SH-SY5Y (cell line): ENCODE measurements at regions not wholly inside any gene's neighbourhood (a gene's known extent, or its start where the extent isn't known, plus 50 kb on each side); places are given as distances from the start of the nearest gene placed in this dataset.
A peak's percentile ranks its signal among the peaks of the same experiment; 100 is the strongest.

Source experiments
- GATA2 ChIP-seq: IDR thresholded peaks from 2 replicates; pipeline ENCODE4 v1.6.1; 2011; ENCODE audit warnings: mild to moderate bottlenecking, low read depth, low read length
- GATA3 ChIP-seq: IDR thresholded peaks from 2 replicates; pipeline ENCODE4 v1.6.1; 2011; ENCODE audit warnings: low read depth, mild to moderate bottlenecking, low read length, moderate library complexity

- TF ChIP-seq GATA2 (no peak), GATA3 (no peak)
These were observed 123.9 kb downstream of the DIO2 start for GRCh38 chr14:80087411-80087810.

GRCh38 chr14:80084196-80084595 is 127.1 kb downstream of the DIO2 start:
- TF ChIP-seq GATA3: no peak
- TF ChIP-seq GATA2: no peak

GRCh38 chr14:80080601-80081000 is 130.7 kb downstream of the DIO2 start:
- TF ChIP-seq GATA3 (no peak), GATA2 (no peak)

- peak; percentile 30; the same call in 1 of the 2 replicates for TF ChIP-seq GATA2
- TF ChIP-seq GATA3: no peak
These were observed 132.8 kb downstream of the DIO2 start for GRCh38 chr14:80078501-80078900.

- no peak for TF ChIP-seq GATA3
- TF ChIP-seq GATA2: no peak
These were observed 134.0 kb downstream of the DIO2 start for GRCh38 chr14:80077262-80077661.

- TF ChIP-seq GATA3 (no peak), GATA2 (no peak)
These were observed 136.3 kb downstream of the DIO2 start for GRCh38 chr14:80074900-80075574.

- TF ChIP-seq GATA3 (no peak), GATA2 (no peak)
These were observed 152.3 kb downstream of the DIO2 start for GRCh38 chr14:80059041-80059440.

GRCh38 chr14:80056497-80056801 is 154.9 kb downstream of the DIO2 start:
- no peak for TF ChIP-seq GATA3
- TF ChIP-seq GATA2: no peak

GRCh38 chr14:80055667-80056496 is 155.4 kb downstream of the DIO2 start:
- no peak for TF ChIP-seq GATA3
- no peak for TF ChIP-seq GATA2

- TF ChIP-seq GATA3 (no peak), GATA2 (no peak)
These were observed 156.1 kb downstream of the DIO2 start for GRCh38 chr14:80055226-80055625.

GRCh38 chr14:80054020-80054419 is 157.3 kb downstream of the DIO2 start:
- TF ChIP-seq GATA3 (no peak), GATA2 (no peak)

GRCh38 chr14:80049055-80049454 is 162.2 kb downstream of the DIO2 start:
- TF ChIP-seq GATA2 (no peak), GATA3 (no peak)

GRCh38 chr14:80047761-80048160 is 163.5 kb downstream of the DIO2 start:
- no peak for TF ChIP-seq GATA3
- no peak for TF ChIP-seq GATA2

GRCh38 chr14:80037349-80037748 is 174.0 kb downstream of the DIO2 start:
- no peak for TF ChIP-seq GATA2
- no peak for TF ChIP-seq GATA3

- TF ChIP-seq GATA2: no peak
- TF ChIP-seq GATA3: no peak
These were observed 186.9 kb downstream of the DIO2 start for GRCh38 chr14:80024417-80024816.
